HPDE6-E6E7 (cell line): ENCODE measurements at regions not wholly inside any gene's neighbourhood (a gene's known extent, or its start where the extent isn't known, plus 50 kb on each side); places are given as distances from the start of the nearest gene placed in this dataset.
A peak's percentile ranks its signal among the peaks of the same experiment; 100 is the strongest.

Source experiments
- DNase-seq: peaks from one replicate; pipeline ENCODE4 v3.0.0; 2011; ENCODE audit warnings: missing footprints; ENCODE audit errors: extremely low spot score

DNA sequence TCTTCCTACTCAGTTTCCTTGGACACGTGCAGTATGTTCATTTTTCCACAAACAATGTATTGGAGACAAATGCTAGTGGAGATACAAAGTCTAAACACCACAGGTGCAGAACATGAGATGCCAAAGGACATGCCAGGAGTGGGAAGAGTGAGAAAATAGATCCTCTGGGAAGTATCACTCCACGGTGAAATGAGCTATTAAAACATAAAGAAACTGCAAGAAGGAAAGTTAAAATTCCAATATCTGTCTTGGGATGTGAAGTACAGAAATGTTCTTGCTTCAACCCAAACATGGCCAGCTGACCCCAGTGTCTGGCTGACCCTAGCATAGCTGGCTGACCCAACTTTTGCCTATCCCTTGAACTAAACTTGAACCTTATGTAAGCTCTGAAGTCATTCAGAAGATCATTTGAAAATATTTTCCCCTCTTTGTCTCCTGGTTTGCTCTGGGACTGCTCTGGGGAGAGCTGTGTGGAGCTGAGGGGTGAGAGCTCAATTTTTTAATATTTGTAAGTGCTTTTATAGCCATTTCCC, 59.5 kb downstream of the FZD1 start:
- no peak for DNase-seq

DNA sequence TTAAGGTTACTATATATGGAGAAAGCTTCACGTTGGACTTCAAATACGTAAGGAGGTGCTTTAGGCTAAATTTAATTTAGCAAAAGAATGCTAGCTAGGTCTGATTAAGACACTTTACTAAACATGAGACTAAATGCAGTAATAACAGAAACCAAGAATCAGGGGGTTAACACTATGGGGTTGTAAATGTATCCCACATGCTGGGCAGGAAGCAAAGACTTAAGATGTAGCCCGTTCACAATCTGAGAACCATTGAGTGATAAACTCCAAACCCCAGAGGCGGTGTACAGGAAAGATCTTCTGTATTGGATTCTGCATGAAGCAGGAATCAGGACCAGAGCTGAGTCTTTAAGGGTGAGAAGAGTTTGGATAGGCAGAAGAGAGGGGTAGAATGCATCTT, 60.4 kb downstream of the FZD1 start:
- no peak for DNase-seq

- no peak for DNase-seq
Measured at GRCh38 chr7:91325726-91326125, 61.5 kb downstream of the FZD1 start.

- DNase-seq: no peak
Measured at GRCh38 chr7:91326516-91327199, 62.4 kb downstream of the FZD1 start.

- no peak for DNase-seq
Measured at GRCh38 chr7:91327346-91327745, 63.1 kb downstream of the FZD1 start.

DNA sequence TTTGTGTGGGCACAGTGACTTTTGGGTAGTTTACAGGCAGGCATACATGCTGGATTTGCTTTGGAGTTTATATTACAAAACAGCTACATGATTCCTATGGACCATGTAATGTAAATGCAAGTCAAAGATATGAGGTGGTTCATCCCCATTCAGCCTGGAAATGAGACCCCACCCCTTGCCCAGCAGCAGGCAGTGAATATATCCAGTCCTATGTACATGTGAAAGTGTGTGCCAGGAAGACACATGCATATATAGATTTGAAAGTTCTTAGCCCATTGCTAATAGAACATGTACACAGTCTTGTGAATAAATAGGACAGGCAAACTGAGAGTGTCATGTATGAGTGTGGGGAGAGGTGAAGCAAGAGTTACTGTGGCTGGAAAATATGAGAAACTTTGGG, 65.3 kb downstream of the FZD1 start:
- DNase-seq: no peak

- DNase-seq: no peak
Measured at GRCh38 chr7:91330191-91330808, 66.1 kb downstream of the FZD1 start.

DNA sequence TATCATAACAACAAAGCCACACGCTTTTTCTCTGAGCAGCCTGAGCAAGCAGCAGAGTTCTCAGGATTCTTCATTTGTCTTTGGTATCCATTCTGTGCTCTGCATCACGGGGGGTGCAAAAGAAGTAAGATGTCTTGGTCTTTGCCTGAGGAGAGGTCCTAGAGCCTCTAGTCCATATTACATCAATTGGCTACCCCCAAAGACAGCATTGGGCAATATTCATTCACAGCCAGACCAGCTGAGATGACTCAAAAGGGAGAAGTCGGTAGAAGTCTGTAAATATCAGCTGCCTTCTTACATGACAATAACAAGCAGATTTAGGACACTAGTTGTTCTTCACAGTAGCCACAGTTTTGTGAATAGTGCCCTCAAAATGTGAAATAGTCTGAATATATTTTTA, 66.6 kb downstream of the FZD1 start:
- no peak for DNase-seq

DNA sequence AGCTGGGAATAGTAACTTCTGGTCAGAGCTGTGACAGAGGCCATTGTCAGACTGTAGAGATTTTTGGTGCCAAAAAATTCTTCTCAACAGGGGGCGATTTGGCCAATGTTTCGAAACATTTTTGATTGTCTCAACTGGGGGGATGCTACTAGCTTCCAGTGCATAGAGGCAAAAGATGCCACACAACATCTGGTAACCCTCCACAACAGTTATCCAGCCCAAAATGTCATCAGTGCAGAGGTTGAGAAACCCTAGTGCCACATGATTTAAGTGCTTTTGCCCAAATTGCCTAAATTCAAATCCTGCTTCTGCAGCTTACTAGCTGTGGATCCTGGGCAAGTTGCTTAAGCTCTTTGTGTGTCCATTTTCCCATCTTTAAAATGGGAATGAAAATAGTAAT, 71.9 kb downstream of the FZD1 start:
- DNase-seq: no peak

GRCh38 chr7:91338226-91339020, 74.2 kb downstream of the FZD1 start:
- no peak for DNase-seq

GRCh38 chr7:91342346-91342745, 78.1 kb downstream of the FZD1 start:
- DNase-seq: no peak

GRCh38 chr7:91343420-91343960, 79.3 kb downstream of the FZD1 start:
- no peak for DNase-seq

DNA sequence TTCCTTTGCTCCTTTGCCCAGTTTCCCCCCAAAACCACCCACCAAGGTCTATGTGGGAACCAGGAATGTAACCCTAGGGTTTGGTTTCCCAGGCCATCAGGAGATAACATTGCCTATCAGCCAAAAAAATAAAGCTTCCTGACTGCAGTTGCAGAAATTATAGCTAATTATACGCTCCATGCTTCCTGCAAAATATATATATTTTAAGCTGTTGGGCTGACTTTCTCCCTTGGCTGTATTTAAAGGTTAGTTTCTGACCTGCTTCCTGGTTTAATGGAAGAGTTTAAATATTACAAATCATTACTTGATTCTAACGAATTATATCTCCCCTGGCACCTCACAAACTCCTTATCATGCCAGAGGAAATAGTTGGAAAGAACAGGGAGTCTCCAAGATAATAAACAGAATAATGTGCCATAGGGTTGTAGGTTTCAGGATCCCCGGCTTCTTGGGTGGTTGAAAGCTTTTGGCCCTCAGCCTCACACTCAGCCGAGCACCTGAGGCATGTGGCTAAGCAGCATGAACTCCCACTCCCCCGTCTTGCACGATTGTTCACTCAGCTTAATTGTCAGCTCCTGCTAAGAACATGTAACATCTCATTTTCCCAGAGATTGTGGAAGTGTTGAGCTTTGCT, 79.9 kb downstream of the FZD1 start:
- DNase-seq: no peak

DNA sequence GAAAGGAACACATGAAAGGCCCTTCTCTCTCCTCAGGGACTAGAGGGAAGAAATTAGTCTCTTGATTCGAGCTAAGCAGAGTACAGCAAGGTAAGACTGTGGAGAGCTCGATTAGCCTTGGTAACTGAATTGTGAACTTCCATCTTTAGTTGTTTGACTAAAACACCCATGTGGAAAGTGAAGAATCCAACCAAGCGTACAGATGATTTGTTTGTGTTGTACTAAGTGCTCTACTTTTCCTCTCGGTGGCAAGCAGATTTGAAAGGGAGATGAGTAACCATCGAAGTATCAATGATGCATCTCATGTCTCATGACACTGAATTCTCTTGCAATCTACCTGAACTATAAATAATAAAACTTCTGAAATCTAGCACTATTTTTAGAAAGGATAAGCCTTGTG, 80.7 kb downstream of the FZD1 start:
- DNase-seq: no peak

- DNase-seq: no peak
Measured at GRCh38 chr7:91345449-91345848, 81.2 kb downstream of the FZD1 start.

DNA sequence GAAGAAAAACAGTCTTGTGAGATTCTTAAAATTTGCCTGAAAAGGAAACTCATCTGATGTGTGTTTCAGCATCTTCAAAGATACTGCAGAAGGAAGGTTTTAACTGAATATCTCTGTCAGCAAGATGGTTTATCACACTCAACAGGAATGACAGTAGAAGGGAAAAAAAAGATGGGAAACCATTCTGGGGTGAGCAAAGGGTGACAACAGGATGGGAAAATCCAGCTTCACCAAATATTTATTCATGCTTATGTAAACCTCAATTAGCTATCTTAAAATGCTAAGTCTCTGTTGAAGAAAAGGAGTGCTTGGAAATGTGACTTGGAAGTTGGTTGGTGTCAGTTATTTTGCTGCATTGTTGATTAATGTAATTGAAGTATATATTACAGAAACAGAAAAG, 82.2 kb downstream of the FZD1 start:
- no peak for DNase-seq

DNA sequence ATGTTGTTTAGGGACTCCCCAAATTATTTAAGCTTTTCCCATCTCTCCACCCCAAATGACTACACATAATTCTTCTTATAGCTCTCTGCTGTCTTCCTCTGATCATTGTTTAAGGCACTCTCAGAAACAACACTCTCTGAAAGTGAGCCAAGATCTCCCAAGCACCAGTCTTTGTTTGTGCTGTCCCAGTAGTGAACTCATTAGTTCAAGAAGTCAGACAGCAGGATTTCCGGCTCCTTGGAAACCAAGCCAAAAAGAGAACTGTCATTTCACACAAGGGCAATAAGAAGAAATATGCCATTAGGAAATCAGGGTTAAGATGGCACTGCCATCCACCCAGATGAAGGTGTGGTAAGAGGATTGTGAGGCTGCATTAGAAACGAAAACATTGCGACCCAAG, 83.1 kb downstream of the FZD1 start:
- no peak for DNase-seq

GRCh38 chr7:91348711-91349110, 84.5 kb downstream of the FZD1 start:
- DNase-seq: no peak

DNA sequence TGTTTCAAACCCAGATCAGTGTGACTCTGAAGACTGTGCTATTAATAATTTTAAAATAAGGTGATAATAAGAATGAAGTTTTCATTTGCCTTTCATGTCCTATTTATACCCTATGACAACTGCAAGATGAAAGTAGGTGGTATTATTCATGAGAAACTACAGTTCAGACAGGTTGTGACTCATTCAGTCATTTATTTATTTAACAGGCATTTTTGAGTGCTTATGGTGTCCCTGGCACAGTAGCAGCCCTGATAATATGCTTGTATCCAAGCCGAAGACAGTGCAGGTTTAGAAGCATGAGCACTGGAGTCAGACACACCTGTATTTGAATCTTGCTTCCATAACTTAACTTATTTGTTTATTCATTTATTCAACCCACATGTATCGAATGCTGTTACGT, 87.1 kb downstream of the FZD1 start:
- peak; percentile 1 for DNase-seq

DNA sequence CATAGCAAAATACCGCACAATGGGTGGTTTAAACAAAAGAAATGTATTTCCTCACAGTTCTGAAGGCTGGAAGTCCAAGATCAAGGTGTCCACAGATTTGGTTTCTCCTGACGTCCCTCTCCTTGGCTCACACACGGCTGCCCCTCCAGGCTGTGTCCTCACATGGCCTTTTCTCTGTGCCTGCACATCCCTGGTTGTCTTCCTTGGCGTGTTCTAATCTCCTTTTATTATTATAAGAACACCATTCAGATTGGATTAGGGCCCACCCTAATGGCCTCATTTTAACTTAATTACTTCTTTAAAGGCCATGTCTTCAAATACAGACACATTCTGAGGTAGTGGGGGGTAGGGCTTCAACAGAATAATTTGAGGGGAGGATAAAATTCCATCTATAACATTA, 87.9 kb downstream of the FZD1 start:
- no peak for DNase-seq

DNA sequence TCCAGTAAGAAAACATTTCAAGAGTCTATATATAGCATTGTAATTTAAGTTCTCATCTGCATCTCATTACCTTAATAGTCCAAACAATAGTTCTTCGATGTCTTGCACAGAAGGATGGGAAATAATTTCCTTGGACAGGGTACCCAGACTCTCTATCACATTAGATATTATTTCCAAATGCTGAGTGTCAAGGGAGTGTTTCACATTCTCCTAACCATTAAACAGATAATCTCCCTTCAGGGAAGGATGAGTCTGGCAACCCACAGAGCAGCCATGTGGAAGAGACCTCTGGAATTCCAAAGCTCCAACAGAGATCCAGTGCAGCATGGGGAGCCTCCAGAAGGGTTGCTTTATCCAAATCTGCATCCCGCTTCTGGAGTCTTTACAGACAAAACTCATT, 89.6 kb downstream of the FZD1 start:
- DNase-seq: no peak
